ENCODE measurements at regions not wholly inside any gene's neighbourhood (a gene's known extent, or its start where the extent isn't known, plus 50 kb on each side); places are given as distances from the start of the nearest gene placed in this dataset.
"Not testable (repeated sequence)": the region's sequence is repeated elsewhere in the genome, so short reads cannot be mapped to it uniquely, and the experiment has no call there.

- TF ChIP-seq, protein P1, sequence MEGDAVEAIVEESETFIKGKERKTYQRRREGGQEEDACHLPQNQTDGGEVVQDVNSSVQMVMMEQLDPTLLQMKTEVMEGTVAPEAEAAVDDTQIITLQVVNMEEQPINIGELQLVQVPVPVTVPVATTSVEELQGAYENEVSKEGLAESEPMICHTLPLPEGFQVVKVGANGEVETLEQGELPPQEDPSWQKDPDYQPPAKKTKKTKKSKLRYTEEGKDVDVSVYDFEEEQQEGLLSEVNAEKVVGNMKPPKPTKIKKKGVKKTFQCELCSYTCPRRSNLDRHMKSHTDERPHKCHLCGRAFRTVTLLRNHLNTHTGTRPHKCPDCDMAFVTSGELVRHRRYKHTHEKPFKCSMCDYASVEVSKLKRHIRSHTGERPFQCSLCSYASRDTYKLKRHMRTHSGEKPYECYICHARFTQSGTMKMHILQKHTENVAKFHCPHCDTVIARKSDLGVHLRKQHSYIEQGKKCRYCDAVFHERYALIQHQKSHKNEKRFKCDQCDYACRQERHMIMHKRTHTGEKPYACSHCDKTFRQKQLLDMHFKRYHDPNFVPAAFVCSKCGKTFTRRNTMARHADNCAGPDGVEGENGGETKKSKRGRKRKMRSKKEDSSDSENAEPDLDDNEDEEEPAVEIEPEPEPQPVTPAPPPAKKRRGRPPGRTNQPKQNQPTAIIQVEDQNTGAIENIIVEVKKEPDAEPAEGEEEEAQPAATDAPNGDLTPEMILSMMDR (IDR thresholded peaks at IDR 0.05): no peak
- no peaks in the 10 kb centered on the region for H3K9me3 ChIP-seq (ENCODE audit: control insufficient read depth, insufficient read depth, low read length)
- Mint-ChIP-seq H3K9me3 (peaks cover 3 to 15% of the 10 kb centered on the region in 2 donors), H3K36me3 (no peaks in the 10 kb centered on the region), H3K4me3 (no peak overlapping the region), H3K27me3 (ENCODE audit: low read depth in 2 of 2) (no peaks in the 10 kb centered on the region), H3K4me1 (no peaks in the 10 kb centered on the region), H3K27ac (no peak overlapping the region)
- no peak overlapping the region for H3K4me3 ChIP-seq (ENCODE audit: low read length)
- ATAC-seq (no peak), DNase-seq (no peak)
- intact Hi-C loops (cut with micrococcal nuclease): no loop called here
- no peaks in the 10 kb centered on the region for H3K27me3 ChIP-seq (ENCODE audit: control insufficient read depth, insufficient read depth, low read length)
- no peak overlapping the region for H3K27ac ChIP-seq (ENCODE audit: low read length)
- no peaks in the 10 kb centered on the region for H3K4me1 ChIP-seq (ENCODE audit: control insufficient read depth, insufficient read depth, low read length)
- no peaks in the 10 kb centered on the region for H3K36me3 ChIP-seq (ENCODE audit: control insufficient read depth, insufficient read depth, low read length)
- WGBS (ENCODE audit: insufficient coverage): no CpG with 5 or more reads among the region's 1 CpG
Measured at GRCh38 chr5:99590806-99591205, 662.0 kb upstream of the CHD1 start.

- Histone ChIP-seq H3K4me3 (ENCODE audit: low read length) (no peak overlapping the region), H3K27ac (ENCODE audit: low read length) (no peak overlapping the region), H3K36me3 (ENCODE audit: control insufficient read depth, insufficient read depth, low read length) (no peaks in the 10 kb centered on the region), H3K4me1 (ENCODE audit: control insufficient read depth, insufficient read depth, low read length) (no peaks in the 10 kb centered on the region), H3K9me3 (ENCODE audit: control insufficient read depth, insufficient read depth, low read length) (no peaks in the 10 kb centered on the region), H3K27me3 (ENCODE audit: control insufficient read depth, insufficient read depth, low read length) (no peaks in the 10 kb centered on the region)
- TF ChIP-seq, protein P1 (IDR thresholded peaks at IDR 0.05): no peak
- intact Hi-C loops (cut with micrococcal nuclease): no loop called here
- Mint-ChIP-seq H3K4me3 (no peak overlapping the region), H3K36me3 (no peaks in the 10 kb centered on the region), H3K4me1 (no peaks in the 10 kb centered on the region), H3K9me3 (peaks cover 3 to 12% of the 10 kb centered on the region in 2 donors), H3K27me3 (ENCODE audit: low read depth in 2 of 2) (no peaks in the 10 kb centered on the region), H3K27ac (no peak overlapping the region)
- DNase-seq (no peak), ATAC-seq (no peak)
- WGBS (ENCODE audit: insufficient coverage): no CpG with 5 or more reads among the region's 1 CpG
Measured at GRCh38 chr5:99589424-99589823, 660.6 kb upstream of the CHD1 start.

DNA sequence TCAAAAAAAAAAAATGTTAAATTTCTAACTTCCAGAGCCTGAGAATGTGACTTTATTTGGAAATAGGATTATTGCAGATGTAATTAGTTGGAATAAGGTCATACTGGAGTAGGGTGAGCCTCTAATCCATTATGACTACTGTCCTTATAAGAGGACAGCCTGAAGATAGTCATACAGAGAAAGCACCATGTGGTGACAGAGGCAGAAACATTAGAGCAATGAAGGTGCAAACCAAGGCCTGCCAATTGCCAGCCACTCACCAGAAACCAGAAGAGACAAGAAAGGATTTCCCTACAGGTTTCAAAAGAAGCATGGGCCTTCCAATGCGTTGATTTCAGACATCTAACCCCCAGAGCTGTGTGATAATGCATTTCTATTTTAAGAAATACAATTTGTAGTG is 659.2 kb upstream of the CHD1 start:
- H3K9me3 Mint-ChIP-seq: peaks cover 7 to 10% of the 10 kb centered on the region in 2 donors
- H3K4me1 Mint-ChIP-seq: no peaks in the 10 kb centered on the region
- H3K27ac ChIP-seq (ENCODE audit: low read length): no peak overlapping the region
- no peaks in the 10 kb centered on the region for H3K27me3 Mint-ChIP-seq (ENCODE audit: low read depth in 2 of 2)
- no peak overlapping the region for H3K27ac Mint-ChIP-seq
- H3K4me1 ChIP-seq (ENCODE audit: control insufficient read depth, insufficient read depth, low read length): no peaks in the 10 kb centered on the region
- no peak for ATAC-seq
- intact Hi-C loops (cut with micrococcal nuclease): no loop called here
- no peaks in the 10 kb centered on the region for H3K9me3 ChIP-seq (ENCODE audit: control insufficient read depth, insufficient read depth, low read length)
- no peak overlapping the region for H3K4me3 Mint-ChIP-seq
- H3K36me3 Mint-ChIP-seq: no peaks in the 10 kb centered on the region
- DNase-seq: no peak
- H3K4me3 ChIP-seq (ENCODE audit: low read length): no peak overlapping the region
- no peaks in the 10 kb centered on the region for H3K27me3 ChIP-seq (ENCODE audit: control insufficient read depth, insufficient read depth, low read length)
- no peaks in the 10 kb centered on the region for H3K36me3 ChIP-seq (ENCODE audit: control insufficient read depth, insufficient read depth, low read length)
- TF ChIP-seq, protein P1 (IDR thresholded peaks at IDR 0.05): no peak
- no CpG with 5 or more reads among the region's 1 CpG for WGBS (ENCODE audit: insufficient coverage)

- DNase-seq: no peak
- intact Hi-C loops (cut with micrococcal nuclease): no loop called here
- TF ChIP-seq, protein P1 (IDR thresholded peaks at IDR 0.05): no peak
Measured at GRCh38 chr5:99586878-99587277, 658.1 kb upstream of the CHD1 start.

DNA sequence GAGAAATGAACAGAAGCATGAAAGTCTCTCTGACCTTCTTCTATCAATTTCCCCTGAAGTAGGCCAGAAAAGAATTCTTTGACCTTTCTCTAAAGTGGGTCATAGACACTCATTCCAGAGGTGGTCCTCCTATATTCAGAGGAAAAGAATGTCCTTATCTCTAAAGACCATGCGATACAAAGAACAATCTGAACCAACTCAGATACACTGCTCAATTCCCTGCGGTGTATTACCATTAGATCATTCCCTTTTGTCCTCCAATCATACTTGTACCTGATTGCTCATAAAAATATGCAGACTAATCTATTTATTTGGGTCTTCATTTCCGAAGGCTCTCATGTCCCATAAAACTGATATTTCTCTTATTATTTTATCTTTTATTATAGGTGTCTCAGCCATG is 652.4 kb upstream of the CHD1 start:
- intact Hi-C loops (cut with micrococcal nuclease); H3K27ac Mint-ChIP-seq; ATAC-seq; H3K27me3 Mint-ChIP-seq (ENCODE audit: low read depth in 2 of 2); H3K4me1 Mint-ChIP-seq; H3K4me3 Mint-ChIP-seq; H3K4me1 ChIP-seq (ENCODE audit: control insufficient read depth, insufficient read depth, low read length); H3K4me3 ChIP-seq (ENCODE audit: low read length); H3K9me3 ChIP-seq (ENCODE audit: control insufficient read depth, insufficient read depth, low read length); DNase-seq; H3K27ac ChIP-seq (ENCODE audit: low read length); H3K36me3 ChIP-seq (ENCODE audit: control insufficient read depth, insufficient read depth, low read length); H3K27me3 ChIP-seq (ENCODE audit: control insufficient read depth, insufficient read depth, low read length); H3K36me3 Mint-ChIP-seq; H3K9me3 Mint-ChIP-seq: not testable (repeated sequence)
- WGBS (ENCODE audit: insufficient coverage): 92% methylated on average over 2 of the region's 3 CpGs

More at GRCh38 chr5:99586878-99587277, 658.1 kb upstream of the CHD1 start:
- Mint-ChIP-seq H3K36me3 (no peaks in the 10 kb centered on the region), H3K27ac (no peak overlapping the region), H3K9me3 (peaks cover 4 to 6% of the 10 kb centered on the region in 2 donors), H3K4me3 (no peak overlapping the region), H3K27me3 (ENCODE audit: low read depth in 2 of 2) (no peaks in the 10 kb centered on the region), H3K4me1 (no peaks in the 10 kb centered on the region)
- Histone ChIP-seq H3K4me1 (ENCODE audit: control insufficient read depth, insufficient read depth, low read length) (no peaks in the 10 kb centered on the region), H3K27me3 (ENCODE audit: control insufficient read depth, insufficient read depth, low read length) (no peaks in the 10 kb centered on the region), H3K27ac (ENCODE audit: low read length) (no peak overlapping the region), H3K36me3 (ENCODE audit: control insufficient read depth, insufficient read depth, low read length) (no peaks in the 10 kb centered on the region), H3K9me3 (ENCODE audit: control insufficient read depth, insufficient read depth, low read length) (no peaks in the 10 kb centered on the region), H3K4me3 (ENCODE audit: low read length) (no peak overlapping the region)
- ATAC-seq: no peak
